Ishikawa (cell line): ENCODE measurements at regions not wholly inside any gene's neighbourhood (a gene's known extent, or its start where the extent isn't known, plus 50 kb on each side); places are given as distances from the start of the nearest gene placed in this dataset.

Source experiments
- CEBPB ChIP-seq: IDR thresholded peaks from 2 replicates; pipeline ENCODE4 v1.6.1; 2012
- CREB1 ChIP-seq: IDR thresholded peaks from 2 replicates; pipeline ENCODE4 v1.6.1; 2012; ENCODE audit warnings: low read depth
- RAD21 ChIP-seq: IDR thresholded peaks from 2 replicates; pipeline ENCODE4 v1.6.1; 2012; ENCODE audit warnings: low read depth
- TAF1 ChIP-seq: IDR thresholded peaks from 2 replicates; pipeline ENCODE4 v1.6.1; 2012; ENCODE audit warnings: low read depth, mild to moderate bottlenecking
- TEAD4 ChIP-seq: IDR thresholded peaks from 2 replicates; pipeline ENCODE4 v1.6.1; 2012
- YY1 ChIP-seq: IDR thresholded peaks from 2 replicates; pipeline ENCODE4 v1.6.1; 2012; ENCODE audit warnings: low read depth

GRCh38 chr3:117990627-117991026 lies 1044.0 kb downstream of the IGSF11 start:
- no peak for TF ChIP-seq CREB1
- TF ChIP-seq YY1, result no peak
- no peak for TF ChIP-seq CEBPB
- TF ChIP-seq TEAD4, result no peak
- no peak for TF ChIP-seq RAD21
- TF ChIP-seq TAF1, result no peak
